ENCODE measurements at regions not wholly inside any gene's neighbourhood (a gene's known extent, or its start where the extent isn't known, plus 50 kb on each side); places are given as distances from the start of the nearest gene placed in this dataset.

DNA sequence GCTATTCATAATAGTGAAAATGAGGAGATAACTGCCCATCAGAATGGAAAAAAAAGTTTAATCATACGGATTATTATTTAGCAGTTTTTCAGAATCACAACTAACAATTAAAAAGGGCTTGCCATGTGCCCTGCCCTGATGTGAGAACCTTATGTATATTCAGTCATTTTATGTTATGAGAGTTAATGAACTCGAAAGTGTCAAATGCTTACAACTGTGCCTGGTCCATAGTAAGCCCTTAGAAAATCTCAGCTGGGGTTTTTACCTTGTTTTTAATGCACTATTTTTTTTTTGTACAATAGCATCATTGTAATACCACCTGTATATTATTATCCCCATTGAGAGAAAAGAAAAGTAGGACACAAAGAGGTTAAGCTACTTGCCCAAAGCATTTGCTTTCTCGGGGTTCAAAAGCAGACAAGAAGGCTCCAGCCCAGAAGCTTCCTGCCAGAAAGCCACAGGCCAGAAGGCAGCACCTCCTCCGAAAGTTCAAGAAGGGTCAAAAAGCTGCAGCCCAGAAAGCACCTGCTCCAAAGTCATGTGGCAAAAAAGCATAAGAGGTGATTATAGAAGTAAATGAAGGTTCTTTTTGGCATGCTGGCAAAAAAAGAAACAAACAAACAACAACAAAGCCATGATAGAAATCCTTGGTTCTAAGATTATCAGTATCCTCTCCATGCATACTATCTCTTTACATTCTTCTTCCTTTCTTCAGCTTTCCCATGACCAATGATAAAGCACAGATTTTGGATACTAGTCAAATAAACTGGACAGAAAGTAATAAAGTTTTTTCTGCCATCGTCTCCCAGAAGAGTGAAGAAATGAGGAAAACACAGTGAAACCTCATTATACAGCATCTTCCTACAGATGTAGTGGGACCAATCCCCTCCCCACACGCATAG lies 59.1 kb upstream of the NAP1L1 start:
- TF ChIP-seq POLR2AphosphoS5 (IDR thresholded peaks at IDR 0.05; ENCODE audit: low read depth, low read length), result no peak
- TF ChIP-seq, protein P1, sequence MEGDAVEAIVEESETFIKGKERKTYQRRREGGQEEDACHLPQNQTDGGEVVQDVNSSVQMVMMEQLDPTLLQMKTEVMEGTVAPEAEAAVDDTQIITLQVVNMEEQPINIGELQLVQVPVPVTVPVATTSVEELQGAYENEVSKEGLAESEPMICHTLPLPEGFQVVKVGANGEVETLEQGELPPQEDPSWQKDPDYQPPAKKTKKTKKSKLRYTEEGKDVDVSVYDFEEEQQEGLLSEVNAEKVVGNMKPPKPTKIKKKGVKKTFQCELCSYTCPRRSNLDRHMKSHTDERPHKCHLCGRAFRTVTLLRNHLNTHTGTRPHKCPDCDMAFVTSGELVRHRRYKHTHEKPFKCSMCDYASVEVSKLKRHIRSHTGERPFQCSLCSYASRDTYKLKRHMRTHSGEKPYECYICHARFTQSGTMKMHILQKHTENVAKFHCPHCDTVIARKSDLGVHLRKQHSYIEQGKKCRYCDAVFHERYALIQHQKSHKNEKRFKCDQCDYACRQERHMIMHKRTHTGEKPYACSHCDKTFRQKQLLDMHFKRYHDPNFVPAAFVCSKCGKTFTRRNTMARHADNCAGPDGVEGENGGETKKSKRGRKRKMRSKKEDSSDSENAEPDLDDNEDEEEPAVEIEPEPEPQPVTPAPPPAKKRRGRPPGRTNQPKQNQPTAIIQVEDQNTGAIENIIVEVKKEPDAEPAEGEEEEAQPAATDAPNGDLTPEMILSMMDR (IDR thresholded peaks at IDR 0.05), result no peak
- TF ChIP-seq GATA2 (CRISPR knock-in tag; IDR thresholded peaks at IDR 0.05), result no peak
- no peak for TF ChIP-seq NRF1 (IDR thresholded peaks at IDR 0.05; ENCODE audit: low read depth, low read length)
- TF ChIP-seq EP300 (IDR thresholded peaks at IDR 0.05; ENCODE audit: borderline replicate concordance in 1 of 2, low read depth in 1 of 2, low read length in 1 of 2), result no peak
